BJ (cell line): ENCODE measurements at regions not wholly inside any gene's neighbourhood (a gene's known extent, or its start where the extent isn't known, plus 50 kb on each side); places are given as distances from the start of the nearest gene placed in this dataset.

ENCODE experiments used
- CTCF ChIA-PET: fragments of 350-600 bp; formaldehyde crosslinking; extraction: SDS; loops from one replicate; lab custom pipeline; 2021; ENCODE audit warnings: antibody characterized with exemption, inconsistent platforms; lab: Yijun Ruan, JAX
- POLR2A ChIA-PET: fragments of 300-600 bp; sonication (Branson Sonifier 250); formaldehyde crosslinking; extraction: SDS; loops from one replicate; lab custom pipeline; 2021; ENCODE audit warnings: antibody characterized with exemption; lab: Charles Lee
- DNase-seq: peaks from one replicate; pipeline ENCODE4 v3.0.0-alpha.2; 2011; ENCODE audit warnings: low read depth
- H3K27me3 ChIP-seq: 2 replicates; pipeline ENCODE4 v1.6.0; 2011; ENCODE audit warnings: low read length; ENCODE audit not compliant: control insufficient read depth, insufficient read depth
- H3K36me3 ChIP-seq: 2 replicates; pipeline ENCODE4 v1.5.1; 2011; ENCODE audit warnings: low read length; ENCODE audit not compliant: control insufficient read depth, insufficient read depth
- H3K4me3 ChIP-seq: 2 replicates; pipeline ENCODE4 v1.5.1; 2011; ENCODE audit warnings: low read depth, mild to moderate bottlenecking, control low read depth, low read length
- CTCF ChIP-seq: IDR thresholded peaks from 2 replicates; pipeline ENCODE4 v1.5.1; 2011; ENCODE audit warnings: low read depth, mild to moderate bottlenecking, control low read depth, inconsistent platforms, low read length, moderate library complexity; ENCODE audit not compliant: insufficient read depth

GRCh38 chr9:80282766-80283165 is 711.0 kb downstream of the TLE4 start:
- no peak for DNase-seq
- TF ChIP-seq CTCF: no peak
- no peak overlapping the region for H3K4me3 ChIP-seq
- ChIA-PET POLR2A (no interaction called here), CTCF (no interaction called here)
- H3K27me3 ChIP-seq: no peaks in the 10 kb centered on the region
- no peaks in the 10 kb centered on the region for H3K36me3 ChIP-seq

GRCh38 chr9:80259079-80259478 is 687.3 kb downstream of the TLE4 start:
- H3K36me3 ChIP-seq: no peaks in the 10 kb centered on the region
- POLR2A ChIA-PET: no interaction called here
- H3K27me3 ChIP-seq: no peaks in the 10 kb centered on the region
- no peak overlapping the region for H3K4me3 ChIP-seq
- CTCF ChIA-PET: no interaction called here
- no peak for DNase-seq
- no peak for TF ChIP-seq CTCF

DNA sequence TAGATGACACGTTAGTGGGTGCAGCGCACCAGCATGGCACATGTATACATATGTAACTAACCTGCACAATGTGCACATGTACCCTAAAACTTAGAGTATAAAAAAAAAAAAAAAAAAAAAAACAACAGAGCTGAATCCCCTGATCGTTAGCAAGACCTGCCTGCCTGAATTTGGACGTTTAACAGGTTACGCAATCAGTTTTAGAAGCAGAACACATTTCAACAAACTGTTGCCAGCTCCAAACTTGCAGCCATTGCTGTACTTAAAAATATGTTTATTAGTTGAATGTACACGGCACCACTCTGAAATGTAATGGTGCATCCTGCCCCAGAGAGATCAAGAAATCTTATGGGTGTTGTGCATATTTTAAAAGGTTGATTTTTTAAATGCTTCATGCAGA is 680.0 kb downstream of the TLE4 start:
- no peak for DNase-seq
- Histone ChIP-seq H3K36me3 (no peaks in the 10 kb centered on the region), H3K27me3 (no peaks in the 10 kb centered on the region), H3K4me3 (no peak overlapping the region)
- TF ChIP-seq CTCF: no peak
- CTCF ChIA-PET: no interaction called here
- POLR2A ChIA-PET: no interaction called here

GRCh38 chr9:80242022-80242421 is 670.3 kb downstream of the TLE4 start:
- H3K27me3 ChIP-seq: no peaks in the 10 kb centered on the region
- POLR2A ChIA-PET: no interaction called here
- no peaks in the 10 kb centered on the region for H3K36me3 ChIP-seq
- no peak for TF ChIP-seq CTCF
- CTCF ChIA-PET: no interaction called here
- H3K4me3 ChIP-seq: no peak overlapping the region
- DNase-seq: no peak

DNA sequence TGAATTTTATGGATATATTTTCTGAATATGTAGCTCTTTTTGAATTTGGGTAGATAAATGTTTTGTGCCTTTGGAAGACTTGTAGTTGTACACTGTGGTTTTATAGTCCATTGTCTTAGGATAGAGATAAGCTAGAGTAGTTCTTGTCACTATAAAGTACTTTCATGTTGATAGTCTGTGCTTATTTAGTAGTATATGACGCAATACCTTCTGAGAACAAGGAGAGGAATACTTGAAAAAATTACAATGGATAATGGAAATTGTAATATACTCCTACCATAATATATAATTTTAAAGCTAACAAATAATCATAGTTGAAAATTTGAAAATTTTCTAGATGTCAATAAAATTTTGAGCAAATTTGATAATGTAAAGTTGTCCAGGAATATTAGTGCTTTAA is 664.0 kb downstream of the TLE4 start:
- H3K27me3 ChIP-seq: no peaks in the 10 kb centered on the region
- no peak for TF ChIP-seq CTCF
- no peak overlapping the region for H3K4me3 ChIP-seq
- no peaks in the 10 kb centered on the region for H3K36me3 ChIP-seq
- ChIA-PET POLR2A (no interaction called here), CTCF (no interaction called here)
- DNase-seq: no peak

DNA sequence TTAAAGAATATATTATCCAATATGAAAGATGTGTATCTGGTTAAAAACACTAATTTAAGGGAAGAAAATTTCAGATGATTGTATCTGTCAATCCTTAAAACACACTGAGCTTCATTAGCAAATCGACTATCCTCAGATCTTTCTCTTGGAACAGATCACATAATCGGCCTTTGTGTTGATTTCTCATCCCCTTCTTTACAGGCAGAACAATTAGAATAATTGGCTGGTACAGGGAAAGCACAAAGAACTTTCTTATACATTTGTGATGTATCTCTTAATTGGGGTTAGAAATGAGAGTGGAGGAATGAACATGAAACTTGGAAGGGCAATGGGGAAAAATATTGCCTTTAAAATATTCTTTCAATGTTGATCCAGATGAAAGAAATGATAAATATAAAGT is 662.1 kb downstream of the TLE4 start:
- no peak for TF ChIP-seq CTCF
- POLR2A ChIA-PET: no interaction called here
- CTCF ChIA-PET: no interaction called here

More for the DNA sequence above, 662.1 kb downstream of the TLE4 start:
- Histone ChIP-seq H3K4me3 (no peak overlapping the region), H3K27me3 (no peaks in the 10 kb centered on the region), H3K36me3 (no peaks in the 10 kb centered on the region)
- DNase-seq: no peak
